Kidney glomerular epithelial cell (primary cell): ENCODE measurements at regions not wholly inside any gene's neighbourhood (a gene's known extent, or its start where the extent isn't known, plus 50 kb on each side); places are given as distances from the start of the nearest gene placed in this dataset.

Source experiments
- DNase-seq: peaks from one replicate; lab custom pipeline; 2025; lab: John Stamatoyannopoulos, UW

DNA sequence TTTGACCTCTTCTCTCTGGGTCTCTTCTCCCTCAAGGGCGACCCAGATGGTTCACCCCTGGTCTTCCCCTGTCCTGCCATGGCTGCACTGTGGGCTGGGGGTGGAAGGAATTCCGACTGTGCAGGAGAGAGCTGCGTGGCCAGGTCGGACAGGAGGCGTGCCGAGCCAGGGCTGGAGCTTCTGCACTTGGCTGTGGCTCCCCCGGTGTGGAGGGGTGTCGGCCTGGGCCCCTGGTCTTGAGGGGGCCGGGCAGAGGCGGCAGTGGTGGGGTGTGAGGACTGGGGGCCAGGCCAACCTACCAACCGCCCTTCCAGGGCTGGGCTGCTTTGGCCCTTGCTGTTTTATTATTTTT, 74.9 kb upstream of the SHH start:
- no peak for DNase-seq

DNA sequence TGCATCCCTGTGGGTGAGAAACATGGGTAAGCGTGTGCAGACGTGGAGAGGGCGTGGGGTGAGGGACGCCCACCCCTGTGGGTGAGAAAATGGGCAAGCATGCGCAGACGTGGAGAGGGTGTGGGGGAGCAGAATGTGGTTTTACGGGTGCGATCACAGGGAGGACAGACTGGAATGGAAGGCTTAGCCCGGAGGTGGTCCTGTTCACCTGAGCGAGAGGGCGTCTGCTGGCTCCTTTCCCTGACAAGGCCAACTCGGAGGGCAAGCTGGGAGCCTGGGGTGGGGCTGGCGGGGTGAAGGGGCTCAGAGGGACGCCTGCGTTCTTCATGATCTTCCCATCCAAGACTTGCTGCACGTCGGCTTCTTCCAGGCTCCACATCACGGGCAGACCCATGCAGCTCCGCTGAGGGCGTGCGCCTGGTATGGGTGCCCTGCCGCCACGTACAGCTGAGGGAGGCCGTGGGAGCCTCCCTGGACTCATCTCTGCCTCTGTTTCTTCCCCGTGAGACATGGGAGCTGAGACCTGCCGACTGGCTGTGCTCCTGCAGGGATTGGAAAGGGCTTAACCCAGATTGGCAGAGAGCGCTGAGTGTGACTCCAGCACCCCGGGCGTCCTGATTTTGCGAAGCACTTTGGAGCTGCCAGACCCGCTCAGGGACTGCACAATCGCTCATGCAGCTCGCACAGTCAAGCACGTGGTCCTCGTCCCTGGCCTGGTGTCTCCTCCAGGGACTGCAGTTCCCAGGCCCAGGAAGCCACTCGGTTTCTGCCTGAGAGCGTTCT, 74.3 kb upstream of the SHH start:
- no peak for DNase-seq

DNA sequence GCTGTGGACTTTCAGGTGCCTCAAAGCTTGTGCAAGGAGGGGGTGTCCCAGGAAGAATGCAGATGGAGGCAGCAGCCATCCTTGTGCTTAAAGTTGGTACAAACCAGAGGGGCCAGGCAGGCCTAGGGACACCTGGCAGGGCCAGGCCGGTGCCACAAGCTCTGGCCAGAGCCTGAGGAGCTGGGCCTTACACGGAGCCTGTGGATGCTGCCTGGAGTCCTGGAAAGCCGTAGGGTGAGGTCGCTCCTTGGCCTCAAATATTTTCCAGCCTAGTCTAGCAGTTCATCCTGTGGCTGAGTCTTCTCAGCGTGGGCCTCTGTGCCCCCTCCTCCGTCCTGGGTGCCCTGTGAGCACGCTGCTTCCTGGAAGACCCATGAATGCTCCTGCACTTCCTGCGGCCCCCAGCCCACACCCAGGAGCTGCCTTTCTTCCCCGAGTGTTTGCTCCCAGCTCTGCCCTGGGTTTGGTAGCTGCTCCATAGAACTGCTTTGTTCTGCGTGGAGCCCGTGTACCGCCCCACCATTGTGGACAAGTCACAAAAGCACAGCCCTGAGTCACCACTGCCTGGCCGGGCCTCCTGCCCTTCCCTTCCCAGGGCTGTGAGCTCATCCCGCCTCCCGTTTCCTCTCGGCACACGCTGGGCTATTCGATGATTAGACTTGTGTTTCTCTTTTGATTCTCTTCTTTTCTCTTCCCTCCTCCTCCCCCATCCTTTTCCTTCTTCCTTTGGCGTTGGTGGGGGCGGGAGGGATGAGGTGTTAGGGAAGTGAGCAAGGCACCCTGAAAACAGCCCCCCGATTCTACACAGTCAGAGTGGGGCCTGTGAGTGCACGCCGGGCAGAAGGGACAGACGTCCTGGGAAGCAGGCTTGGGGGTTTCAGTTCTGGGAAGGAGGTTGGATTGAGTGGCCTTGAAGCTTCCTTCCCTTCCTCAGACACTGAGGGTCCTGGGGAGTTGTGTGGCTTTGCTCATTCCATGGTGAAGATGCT, 73.2 kb upstream of the SHH start:
- DNase-seq, result peak; percentile 16

DNA sequence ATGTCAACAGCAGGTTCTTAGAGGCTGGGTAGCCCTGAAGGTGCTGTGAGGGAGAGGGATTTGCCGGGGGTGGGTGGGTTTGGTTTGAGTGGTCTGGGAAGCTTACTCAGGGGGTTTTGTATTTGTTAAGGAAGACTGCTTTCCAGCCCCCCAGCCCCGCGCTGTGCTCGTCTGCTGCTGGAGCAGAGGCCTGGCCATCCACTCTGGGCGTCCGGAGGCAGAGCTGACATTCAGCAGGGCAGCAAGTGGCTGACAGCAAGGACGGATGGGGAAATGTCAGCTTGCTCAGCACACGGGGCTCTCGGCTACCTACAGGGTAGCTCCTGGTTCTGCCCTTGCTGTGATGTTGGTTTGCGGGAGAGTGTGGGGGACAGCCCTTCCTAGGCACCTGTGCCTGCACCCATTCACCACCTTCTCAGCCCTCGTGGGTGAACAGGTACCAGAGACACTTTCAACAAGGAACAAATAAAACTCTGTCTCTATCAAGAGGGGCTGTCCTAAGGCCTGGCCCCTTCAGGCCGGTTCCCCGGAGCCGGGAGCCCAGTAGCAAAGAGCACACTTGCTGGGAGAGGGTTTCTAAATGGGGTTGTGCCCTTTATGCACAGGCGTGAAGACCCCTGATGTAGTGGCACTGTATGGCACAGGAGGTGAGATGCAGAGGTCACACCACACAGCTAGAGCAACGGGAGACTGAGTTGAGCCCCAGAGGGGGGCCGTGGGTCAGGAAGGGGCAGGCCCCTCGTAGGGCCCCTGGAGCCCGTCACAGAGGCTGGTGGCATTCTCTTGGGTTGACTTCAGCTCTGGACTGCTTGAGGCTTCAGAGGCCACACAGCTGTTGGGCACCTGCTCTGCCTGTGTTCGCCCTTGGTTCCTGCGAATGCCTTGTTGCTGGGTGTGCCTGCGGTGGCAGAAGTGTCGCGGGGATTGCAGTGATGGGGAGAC, 72.2 kb upstream of the SHH start:
- DNase-seq, result no peak

DNA sequence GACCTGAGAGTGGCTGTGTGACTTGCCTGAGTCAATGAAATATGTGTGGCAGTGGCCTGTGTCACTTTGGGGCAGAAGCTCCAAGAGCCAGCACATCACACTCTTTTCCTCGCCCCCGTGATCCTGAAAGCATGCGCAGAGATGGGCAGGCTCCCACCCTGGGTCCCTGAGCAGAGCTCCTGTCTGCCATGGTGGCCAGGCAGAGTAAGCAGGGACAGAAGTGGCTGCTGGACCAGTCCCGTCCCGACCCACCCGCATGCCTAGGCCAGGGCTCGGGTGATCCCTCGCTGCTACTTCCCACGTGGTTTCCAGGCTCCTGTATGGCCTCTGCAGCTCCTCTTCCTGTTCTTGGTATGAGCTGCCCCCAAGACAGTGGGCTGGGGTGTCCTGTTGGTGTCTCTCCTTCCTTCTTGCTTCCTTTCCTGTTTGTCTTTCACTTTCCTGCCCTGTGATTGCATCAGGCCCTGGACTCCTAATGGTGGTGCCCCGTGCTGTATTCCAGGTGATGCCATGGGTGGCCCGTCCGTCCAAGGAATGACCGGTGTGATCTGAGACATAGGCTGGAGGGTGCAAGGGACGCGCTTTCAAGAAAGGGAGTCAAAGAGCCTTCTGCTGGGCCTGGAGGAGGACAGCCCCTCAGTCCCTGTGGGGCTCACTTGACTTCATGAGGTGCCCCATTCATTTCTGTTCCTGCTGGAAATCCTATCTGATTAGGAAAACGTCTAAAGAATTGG, 71.4 kb upstream of the SHH start:
- DNase-seq, result no peak

DNA sequence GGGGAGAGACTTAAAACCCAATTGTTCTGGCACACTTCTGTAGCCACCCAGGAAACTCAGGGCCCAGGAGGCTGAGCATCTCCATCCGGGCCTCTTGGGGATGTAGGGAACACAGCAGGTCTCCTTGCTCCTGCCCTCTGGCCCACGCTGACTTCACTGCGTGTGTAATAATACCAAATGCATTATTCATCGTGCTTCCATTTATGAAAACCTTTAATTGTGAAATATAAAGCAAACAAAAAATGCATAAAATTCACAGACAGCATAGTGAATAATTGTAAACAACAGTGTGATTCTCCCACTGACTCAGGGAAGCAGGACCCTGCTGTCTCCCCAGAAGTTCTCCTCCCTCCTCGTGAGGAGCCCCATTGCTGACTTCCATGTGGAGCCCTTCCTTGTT, 70.3 kb upstream of the SHH start:
- DNase-seq, result no peak

DNA sequence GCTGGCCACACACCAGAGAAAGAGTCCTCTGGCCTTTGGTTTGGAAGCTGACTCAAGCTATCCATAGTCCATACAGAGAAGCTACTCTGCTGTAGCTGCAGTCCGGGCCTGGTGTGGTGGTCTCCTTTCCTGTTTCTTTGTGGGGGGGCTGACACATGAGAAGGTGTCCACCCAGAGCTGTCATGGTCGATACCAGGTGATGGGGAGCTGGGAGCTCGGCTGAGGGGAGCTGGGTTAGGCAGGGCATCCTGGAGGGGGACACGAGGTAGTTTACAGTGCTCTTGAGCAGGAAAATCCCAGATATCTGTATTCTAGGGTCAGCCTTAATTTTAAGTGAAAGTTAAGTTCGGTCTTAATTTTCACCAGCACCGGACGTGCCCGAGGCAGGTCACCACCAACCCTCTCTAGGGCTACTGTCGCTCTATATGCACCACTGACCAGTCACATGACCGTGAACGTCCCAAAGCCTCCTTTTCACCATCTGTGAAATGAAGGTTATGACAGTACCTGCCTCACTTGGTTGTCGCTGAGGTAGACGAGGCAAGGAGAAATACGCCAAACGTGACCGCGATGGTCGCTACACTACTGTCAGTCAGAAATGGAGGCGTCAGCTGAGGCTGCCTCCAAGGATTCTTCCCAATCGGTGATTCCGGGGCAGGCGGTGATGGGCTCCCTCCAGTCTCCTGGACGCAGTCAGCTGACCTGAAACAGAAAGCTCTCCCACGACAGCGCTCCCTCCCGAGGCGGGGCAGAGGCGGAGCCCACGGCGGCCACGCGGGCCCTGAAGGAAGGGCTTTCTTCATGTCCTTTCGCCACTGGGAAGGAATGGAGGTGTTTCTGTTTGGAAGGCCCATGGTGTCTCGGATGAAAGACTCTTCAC, 69.4 kb upstream of the SHH start:
- no peak for DNase-seq

DNA sequence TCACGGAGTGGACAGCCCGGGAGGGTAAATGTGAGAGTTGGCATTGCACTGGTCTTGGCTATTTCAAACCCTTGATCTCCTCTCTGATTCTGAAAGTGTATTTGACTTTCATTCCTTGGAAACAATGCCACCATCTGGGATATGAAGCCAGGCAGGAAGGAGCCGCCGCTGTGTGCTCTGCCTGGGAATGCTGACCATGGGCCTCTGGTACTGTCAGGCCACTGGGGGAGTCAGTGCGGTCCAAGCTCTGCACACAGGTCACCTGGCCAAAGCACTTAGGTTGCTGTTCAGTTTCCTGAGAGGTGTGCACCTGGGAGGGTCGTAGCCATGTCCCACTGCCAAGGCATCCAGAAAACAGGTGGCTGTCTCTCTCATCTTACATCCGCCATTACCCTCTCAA, 68.5 kb upstream of the SHH start:
- DNase-seq, result no peak

DNA sequence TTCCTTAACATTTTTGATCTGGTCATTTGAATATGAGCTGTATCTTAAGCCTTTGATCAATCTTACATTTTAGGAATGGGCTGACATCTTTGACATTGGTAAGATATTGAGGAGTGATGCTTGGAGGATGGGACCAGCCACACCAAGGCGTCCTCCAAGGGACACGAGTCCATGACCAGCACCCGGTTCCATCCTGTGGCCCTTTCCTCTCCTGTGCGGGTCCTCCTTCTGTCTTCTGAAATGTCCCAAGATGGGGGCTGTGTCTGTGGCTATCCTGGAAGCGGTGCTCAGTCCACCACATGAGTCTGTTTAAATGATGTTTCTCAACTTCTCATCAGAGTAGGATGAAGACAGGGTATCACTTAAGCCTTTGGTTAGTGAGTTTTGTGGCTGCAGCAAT, 67.3 kb upstream of the SHH start:
- DNase-seq, result no peak

DNA sequence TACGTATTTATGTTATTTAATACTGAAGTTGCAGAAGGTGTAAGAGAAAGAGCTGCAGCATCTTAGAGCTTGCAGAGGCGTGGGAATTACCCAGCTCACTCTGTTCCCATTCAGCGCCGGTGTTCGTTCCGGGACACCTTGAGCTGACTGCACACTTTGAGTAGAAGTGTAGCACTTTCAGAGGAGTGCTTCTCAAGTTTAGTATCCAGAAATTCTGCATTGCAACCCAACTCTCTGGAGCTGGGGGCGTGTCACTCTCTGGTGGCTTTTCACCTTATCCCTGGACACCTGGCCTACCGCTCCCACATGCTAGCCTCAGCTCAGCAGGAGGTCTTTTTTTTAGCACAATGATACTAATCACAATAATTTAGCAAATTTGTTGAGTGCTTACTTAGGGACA, 66.4 kb upstream of the SHH start:
- no peak for DNase-seq

DNA sequence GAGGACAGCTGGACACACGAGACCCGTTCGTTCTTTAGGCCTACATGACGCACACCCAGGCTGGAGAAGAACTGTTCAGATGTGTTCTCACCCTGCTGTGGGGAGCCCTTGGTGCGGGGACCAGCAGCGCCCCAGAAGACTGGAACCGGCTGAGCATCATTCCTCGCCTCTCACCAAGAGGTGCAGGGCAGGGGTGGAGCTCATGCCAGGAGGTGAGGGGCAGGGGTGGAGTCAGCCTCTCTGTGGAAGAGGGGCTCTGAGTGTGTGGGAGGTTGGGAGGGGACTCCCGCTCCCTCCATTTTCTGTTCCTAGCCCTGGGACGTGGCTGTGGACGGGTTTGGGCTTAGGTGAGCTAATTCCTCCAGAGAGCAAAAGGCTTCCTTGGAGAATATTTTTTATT, 66.0 kb upstream of the SHH start:
- no peak for DNase-seq

DNA sequence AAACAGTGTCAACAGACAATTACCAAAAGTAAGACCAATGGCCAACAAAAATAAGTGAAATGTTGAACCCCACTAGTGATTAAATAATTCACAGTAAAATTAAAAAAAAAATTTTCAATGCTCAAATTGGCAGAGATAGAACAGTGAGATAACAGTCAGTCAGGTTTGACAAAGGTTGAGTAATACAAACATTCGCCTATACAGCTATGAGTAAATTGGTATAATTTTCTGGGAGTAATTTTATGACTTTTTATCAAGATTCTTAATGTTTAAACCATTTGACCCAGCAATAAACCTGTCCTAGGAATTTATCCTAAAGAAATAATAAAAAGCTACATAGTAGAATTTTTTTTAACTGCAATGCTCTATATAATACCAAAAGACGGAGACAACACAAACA, 64.9 kb upstream of the SHH start:
- DNase-seq, result no peak

DNA sequence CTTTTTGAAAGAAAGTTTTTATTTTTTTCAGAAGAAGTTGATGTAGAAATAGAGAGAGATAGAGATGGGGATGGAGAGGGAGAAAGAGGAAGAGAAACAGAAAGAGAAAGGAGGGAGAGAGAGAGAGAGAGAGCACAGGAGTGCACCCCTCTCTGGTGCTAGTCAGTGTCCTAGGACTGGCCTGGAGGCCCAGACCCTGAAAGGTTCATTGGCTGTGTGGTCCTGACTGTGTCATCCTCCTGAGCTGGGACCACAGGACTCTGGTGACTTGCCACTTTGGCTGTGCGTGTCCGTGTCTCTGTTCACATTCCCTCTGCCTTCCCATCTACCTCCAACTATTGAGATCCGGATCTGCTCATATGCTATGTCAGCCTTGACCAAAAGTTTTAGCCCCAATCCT, 62.1 kb upstream of the SHH start:
- no peak for DNase-seq

DNA sequence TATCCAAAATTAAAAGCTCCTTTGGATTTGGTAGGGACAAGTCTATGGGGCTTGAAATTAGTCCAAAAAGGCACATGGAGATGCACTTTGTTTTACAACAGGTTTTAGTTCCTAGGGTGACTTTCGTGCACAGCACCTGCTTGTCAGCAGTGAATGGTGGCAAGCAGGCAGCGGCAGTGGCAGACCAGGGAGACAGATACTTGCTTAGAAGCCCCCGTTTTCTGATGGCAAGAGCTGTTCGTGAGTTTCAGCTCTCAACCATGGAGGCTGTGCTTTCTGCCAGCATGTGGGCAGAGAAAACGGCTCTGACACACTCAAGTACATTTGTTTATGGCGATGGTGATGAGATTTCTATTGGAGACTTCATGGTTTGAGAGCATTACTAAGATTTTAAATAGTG, 61.7 kb upstream of the SHH start:
- DNase-seq, result no peak

DNA sequence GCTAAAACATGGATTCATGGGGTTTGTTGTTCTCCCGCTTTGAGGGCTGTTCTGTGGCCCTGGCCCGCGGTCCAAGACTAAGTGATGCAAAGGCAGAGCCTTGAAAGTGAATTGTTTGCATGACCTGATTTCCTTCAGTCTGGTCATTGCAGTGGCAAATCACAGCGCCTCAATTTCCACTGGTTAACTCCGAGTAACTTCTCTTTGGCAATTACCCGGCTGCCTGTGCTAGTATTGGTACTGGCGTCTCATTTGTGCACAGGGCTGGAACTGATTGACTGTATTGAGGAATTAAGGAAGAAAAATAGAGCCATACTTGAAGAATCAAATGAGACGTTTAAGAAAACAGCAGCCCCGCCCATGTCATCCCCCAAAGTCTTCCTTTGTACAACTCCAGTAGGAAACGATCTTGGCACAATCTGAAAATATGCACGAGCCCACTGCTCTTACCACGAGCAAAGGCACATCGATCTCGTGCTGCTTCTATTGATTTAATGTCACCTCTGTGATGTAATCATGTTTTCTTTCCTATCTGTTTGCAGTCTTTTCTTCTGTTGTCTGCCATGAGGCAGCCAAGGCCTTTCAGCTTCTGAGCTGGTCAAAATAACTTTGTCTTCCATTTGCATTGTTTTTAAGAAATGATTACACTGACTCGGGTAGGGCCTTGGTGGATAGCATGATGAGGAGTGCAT, 60.6 kb upstream of the SHH start:
- DNase-seq, result no peak

DNA sequence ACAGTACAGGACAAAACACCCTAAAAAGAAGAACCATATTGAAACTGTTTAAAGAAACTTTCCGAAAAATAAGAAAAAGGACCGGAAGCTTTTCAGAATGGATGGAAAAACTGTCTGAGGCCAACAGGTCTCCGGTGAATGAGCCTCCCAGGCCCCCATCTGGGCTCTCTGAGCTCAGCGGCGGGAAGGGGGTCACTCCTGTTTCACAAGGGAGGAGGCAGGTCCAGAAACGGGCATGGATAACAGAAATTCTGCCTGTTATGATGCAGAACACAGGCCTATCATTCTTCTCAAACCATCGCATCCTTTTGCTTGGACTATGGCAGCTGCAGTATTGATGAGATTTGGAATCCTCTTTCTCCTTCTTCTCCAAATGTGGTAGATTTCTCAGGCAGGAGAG, 58.9 kb upstream of the SHH start:
- DNase-seq, result no peak

DNA sequence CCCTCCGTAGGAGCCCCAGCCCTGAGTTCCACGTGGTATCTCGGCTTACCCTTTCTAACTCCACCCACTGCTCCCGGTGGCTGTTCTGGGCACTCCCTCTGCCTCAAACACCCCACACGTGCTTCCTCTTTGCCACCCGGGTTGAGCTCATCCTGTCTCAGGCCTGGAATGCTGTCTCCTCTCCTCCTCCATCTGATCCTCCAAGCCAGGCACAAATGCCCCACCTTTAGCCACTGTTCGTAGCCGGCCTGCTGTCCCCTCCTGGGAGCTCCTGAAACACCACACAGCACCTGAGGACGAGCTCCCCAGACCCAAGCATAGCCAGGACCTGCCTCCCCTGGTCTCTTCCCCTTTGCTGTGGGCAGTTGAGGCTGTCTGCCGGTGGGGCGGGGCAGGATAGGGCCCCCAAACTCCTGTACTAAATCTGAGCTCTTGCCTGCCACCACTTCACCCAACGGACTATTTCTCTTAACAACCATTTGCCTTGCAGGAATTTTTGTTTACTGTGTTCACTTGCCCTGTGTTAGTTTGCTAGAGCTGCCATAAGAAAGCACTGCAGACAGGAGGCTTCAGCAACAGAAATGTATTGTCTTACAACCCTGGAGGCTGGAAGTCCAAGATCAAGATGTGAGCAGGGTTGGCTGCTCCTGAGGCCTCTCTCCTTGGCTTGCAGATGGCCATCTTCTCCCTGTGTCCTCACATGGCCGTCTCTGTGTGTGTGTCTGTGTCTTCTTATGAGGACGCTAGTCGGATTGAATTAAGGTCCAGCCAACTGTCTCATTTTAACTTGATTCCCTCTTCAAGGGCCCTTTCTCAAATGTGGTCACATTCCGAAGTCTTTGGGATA, 58.3 kb upstream of the SHH start:
- DNase-seq, result no peak

DNA sequence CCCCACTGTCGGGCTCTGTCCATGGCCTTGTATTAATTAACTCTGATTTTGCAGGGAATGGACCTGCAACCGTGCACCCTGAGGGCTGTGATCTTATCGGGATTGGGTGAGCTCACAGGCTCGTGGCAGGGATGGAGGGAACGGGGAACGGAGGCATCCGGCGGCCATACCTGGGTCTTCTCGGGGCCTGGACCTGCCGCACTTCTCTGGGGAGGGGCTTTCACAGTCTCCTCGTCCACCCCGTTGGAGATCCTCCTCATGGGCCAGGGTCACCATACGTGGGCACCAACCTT, 57.5 kb upstream of the SHH start:
- DNase-seq, result no peak
